Transverse colon (tissue), 4 donors: ENCODE measurements at regions not wholly inside any gene's neighbourhood (a gene's known extent, or its start where the extent isn't known, plus 50 kb on each side); places are given as distances from the start of the nearest gene placed in this dataset.

ENCODE experiments used
- CTCF ChIP-seq, 5 experiments: fragments of 200-600 bp in 3 of 5; fragments of 450-650 bp in 2 of 5; sonication (generic) in 3 of 5; IDR thresholded peaks; 1 replicate in 2 of 5; 2 replicates in 3 of 5; pipeline ENCODE4 v1.5.1; 2016 to 2017; ENCODE audit warnings: antibody characterized with exemption in 5 of 5, inconsistent platforms in 3 of 5, mild to moderate bottlenecking in 2 of 5, moderate library complexity in 1 of 5
- EP300 ChIP-seq: sonication (generic); formaldehyde crosslinking; IDR thresholded peaks from one replicate; pipeline ENCODE4 v1.6.1; 2017; ENCODE audit warnings: antibody characterized with exemption, low read depth
- POLR2A ChIP-seq: fragments of 450-650 bp; IDR thresholded peaks from one replicate; pipeline ENCODE4 v1.6.1; 2016; ENCODE audit warnings: antibody characterized with exemption, mild to moderate bottlenecking, moderate library complexity
- POLR2AphosphoS5 ChIP-seq, 3 donors: sonication (generic); formaldehyde crosslinking; IDR thresholded peaks; one replicate each; pipeline ENCODE4 v1.6.1; 2016; ENCODE audit warnings: antibody characterized with exemption in 3 of 3

- TF ChIP-seq POLR2A = no peak
- no peak for TF ChIP-seq CTCF (IDR thresholded peaks at IDR 0.05)
- TF ChIP-seq EP300 = no peak
- TF ChIP-seq POLR2AphosphoS5 (IDR thresholded peaks at IDR 0.05) = no peak
Measured at GRCh38 chr21:35838987-35839763, 221.2 kb downstream of the SETD4 start.
